ENCODE measurements at regions not wholly inside any gene's neighbourhood (a gene's known extent, or its start where the extent isn't known, plus 50 kb on each side); places are given as distances from the start of the nearest gene placed in this dataset.

DNA sequence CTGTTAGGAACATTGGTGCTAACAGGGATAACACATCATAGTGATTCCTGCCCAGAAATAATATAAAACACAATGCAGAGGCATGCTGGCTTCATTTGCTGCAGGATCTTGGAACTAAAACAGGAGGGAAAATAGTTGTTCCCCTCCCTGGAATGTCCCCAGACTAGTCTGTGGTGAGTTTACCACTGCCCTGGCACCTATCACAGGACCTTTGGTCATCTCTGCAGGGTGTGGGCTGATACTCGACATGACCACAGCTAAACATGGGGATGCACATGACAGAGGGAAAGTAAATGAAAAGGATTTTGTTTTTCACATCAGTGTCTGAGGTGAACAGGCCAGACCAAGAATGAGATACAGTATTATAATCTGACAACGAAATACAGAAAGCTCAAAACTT lies 160.2 kb upstream of the DKK2 start:
- no peak for DNase-seq (ENCODE audit: low read depth)
- TF ChIP-seq, protein P1, sequence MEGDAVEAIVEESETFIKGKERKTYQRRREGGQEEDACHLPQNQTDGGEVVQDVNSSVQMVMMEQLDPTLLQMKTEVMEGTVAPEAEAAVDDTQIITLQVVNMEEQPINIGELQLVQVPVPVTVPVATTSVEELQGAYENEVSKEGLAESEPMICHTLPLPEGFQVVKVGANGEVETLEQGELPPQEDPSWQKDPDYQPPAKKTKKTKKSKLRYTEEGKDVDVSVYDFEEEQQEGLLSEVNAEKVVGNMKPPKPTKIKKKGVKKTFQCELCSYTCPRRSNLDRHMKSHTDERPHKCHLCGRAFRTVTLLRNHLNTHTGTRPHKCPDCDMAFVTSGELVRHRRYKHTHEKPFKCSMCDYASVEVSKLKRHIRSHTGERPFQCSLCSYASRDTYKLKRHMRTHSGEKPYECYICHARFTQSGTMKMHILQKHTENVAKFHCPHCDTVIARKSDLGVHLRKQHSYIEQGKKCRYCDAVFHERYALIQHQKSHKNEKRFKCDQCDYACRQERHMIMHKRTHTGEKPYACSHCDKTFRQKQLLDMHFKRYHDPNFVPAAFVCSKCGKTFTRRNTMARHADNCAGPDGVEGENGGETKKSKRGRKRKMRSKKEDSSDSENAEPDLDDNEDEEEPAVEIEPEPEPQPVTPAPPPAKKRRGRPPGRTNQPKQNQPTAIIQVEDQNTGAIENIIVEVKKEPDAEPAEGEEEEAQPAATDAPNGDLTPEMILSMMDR (IDR thresholded peaks at IDR 0.05; ENCODE audit: low read depth, low read length, missing control alignments): no peak
- no peak overlapping the region for H3K4me3 ChIP-seq (ENCODE audit: low read depth, low read length)

DNA sequence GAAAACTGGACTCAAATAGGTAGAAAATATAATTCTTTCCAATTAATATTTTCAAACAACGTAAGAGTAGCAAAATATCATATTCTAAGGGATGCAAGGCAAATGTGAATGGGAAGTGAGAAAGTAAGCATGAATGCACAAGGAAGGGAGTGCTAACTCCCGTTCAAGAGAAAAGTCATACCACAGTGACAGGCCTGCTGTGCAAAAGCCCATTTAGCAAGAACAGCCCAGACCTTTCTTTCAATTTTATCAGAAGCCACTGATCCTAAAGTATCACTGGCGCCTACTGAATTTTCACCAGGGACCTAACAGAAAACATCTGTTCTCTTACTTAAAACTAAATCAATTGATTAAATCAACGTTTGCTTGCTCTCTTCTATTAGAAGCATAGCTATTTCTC lies 157.9 kb upstream of the DKK2 start:
- DNase-seq (ENCODE audit: low read depth): no peak
- TF ChIP-seq, protein P1 (IDR thresholded peaks at IDR 0.05; ENCODE audit: low read depth, low read length, missing control alignments): no peak
- no peak overlapping the region for H3K4me3 ChIP-seq (ENCODE audit: low read depth, low read length)

DNA sequence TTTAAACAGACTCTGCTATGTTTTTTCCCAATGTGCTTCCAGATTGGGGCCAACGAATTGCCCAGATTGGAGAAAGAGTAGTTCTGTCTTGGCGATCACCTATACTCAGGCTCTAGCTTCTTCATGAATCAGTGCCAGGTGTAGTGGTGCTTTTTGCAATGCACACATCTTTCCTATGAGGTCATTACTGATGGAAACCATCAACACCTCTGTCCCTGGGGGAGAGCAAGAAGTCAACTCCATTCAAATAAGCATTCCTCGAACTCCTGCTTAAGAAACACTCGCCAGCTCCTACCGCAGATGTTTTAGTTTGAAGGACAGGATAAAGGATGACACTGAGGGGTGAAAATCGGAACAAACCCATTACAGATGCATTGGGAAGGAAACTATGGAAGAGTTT lies 156.5 kb upstream of the DKK2 start:
- TF ChIP-seq, protein P1 (IDR thresholded peaks at IDR 0.05; ENCODE audit: low read depth, low read length, missing control alignments): no peak
- DNase-seq (ENCODE audit: low read depth): no peak

DNA sequence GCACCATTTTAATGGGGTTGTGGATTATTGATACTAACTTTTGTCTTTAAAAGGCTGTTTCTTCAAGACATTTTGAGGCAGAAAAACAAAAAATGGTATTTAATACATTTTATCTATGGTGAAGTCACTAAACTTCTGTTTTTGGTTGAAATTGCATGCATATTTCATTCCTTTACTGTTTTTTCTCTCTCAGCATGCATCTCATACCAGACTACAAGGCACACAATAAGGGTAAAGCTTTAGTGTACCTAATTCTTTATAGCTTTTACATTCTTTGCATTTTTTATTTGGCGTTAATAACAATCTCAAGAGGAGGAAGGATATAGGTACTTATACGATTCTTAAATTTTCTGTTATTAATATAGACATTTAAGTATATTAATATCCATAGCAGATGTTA lies 151.0 kb upstream of the DKK2 start:
- TF ChIP-seq, protein P1 (IDR thresholded peaks at IDR 0.05; ENCODE audit: low read depth, low read length, missing control alignments): no peak
- DNase-seq (ENCODE audit: low read depth): no peak
- no peak overlapping the region for H3K4me3 ChIP-seq (ENCODE audit: low read depth, low read length)

More for the DNA sequence above, 156.5 kb upstream of the DKK2 start:
- no peak overlapping the region for H3K4me3 ChIP-seq (ENCODE audit: low read depth, low read length)

DNA sequence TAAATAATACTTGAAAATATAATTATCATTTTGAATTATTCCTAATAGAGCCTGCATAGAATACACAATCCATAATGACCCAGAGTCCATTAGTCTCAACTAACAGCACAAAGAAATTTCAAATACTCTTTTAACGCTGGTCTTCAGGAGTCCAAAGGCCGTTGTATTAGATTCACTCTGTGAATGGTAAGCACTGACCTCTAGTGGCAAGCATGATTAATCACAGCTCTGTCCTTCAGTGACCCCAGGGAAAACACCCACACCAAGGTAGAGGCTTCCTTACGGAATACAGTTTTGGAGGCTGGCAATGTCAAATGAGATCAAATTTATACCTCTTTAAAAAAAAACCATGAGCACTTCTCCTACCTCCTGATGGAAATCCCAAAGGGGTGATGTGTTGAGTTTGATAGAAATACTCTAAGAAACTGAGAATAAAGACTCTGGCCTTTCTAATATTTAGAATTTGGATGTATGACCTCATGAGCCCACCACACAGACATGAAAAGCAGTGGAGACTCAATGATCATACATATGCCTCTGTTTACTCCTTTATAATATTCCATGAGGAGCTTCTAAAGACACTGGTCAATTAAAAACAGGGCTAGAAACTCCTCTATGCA lies 147.2 kb upstream of the DKK2 start:
- TF ChIP-seq, protein P1 (IDR thresholded peaks at IDR 0.05; ENCODE audit: low read depth, low read length, missing control alignments): peak; percentile 76
- H3K4me3 ChIP-seq (ENCODE audit: low read depth, low read length): no peak overlapping the region
- peak; percentile 18 for DNase-seq (ENCODE audit: low read depth)

DNA sequence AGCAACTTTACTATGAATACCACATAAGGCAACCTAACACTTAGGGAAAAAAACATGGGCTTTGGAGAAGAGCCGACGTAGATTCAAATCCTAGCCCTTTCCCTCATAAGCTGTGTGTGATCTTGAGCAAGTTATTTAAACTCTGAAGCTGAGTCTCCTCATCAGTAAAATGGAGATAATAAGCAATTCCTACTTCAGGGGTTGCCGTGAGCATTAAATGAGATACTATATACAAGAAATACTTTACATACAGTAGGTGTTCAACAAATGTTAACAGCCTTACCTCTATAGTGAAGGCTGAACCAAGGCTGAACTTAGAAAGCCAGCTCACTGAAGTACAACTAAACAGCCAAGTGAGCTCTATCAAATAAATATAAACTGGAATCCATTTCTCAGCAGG lies 146.2 kb upstream of the DKK2 start:
- no peak overlapping the region for H3K4me3 ChIP-seq (ENCODE audit: low read depth, low read length)
- TF ChIP-seq, protein P1 (IDR thresholded peaks at IDR 0.05; ENCODE audit: low read depth, low read length, missing control alignments): no peak
- no peak for DNase-seq (ENCODE audit: low read depth)

DNA sequence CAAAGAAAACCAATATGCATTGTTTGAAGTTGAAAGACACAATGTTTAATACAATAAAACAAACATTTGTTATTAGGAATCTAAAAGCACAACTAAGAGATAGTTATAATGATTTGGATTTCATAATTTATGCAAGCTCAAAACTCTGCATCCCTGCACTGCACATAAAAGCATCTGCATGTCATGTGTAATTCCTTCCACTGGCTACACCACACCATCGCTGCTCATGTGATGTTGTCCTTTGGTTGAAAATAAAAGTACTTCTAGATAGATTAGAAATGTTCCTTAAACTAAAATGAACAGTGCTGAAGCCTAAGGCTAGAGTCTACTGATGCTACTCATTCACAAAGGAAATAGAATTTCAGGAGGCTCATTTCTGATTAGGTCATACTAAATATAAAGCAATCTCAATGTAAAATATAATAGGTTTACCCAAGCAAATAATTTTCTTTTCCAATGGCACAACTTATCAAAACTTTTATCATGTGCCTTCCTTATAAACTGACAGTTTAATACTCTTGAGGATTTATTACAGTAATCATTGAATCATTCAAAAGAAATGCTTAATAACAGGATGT lies 130.8 kb upstream of the DKK2 start:
- DNase-seq (ENCODE audit: low read depth): no peak
- H3K4me3 ChIP-seq (ENCODE audit: low read depth, low read length): no peak overlapping the region
- TF ChIP-seq, protein P1 (IDR thresholded peaks at IDR 0.05; ENCODE audit: low read depth, low read length, missing control alignments): no peak

Data from GM12864 (cell line).